OCI-LY1 (cell line): ENCODE measurements at regions not wholly inside any gene's neighbourhood (a gene's known extent, or its start where the extent isn't known, plus 50 kb on each side); places are given as distances from the start of the nearest gene placed in this dataset.

Source experiments
- EZH2 ChIP-seq: fragments of 200-600 bp; sonication (generic), shearing (Covaris generic); IDR thresholded peaks from 2 replicates; pipeline ENCODE4 v1.8.0; 2017; ENCODE audit warnings: borderline replicate concordance, mixed run types, mild to moderate bottlenecking, antibody characterized with exemption, low read length, moderate library complexity, mixed read lengths
- TF ChIP-seq, protein P1 (sequence below): fragments of 200-600 bp; sonication (generic), shearing (Covaris generic); IDR thresholded peaks from 2 replicates; pipeline ENCODE4 v1.5.1; 2017; ENCODE audit warnings: mild to moderate bottlenecking, antibody characterized with exemption, low read length, moderate library complexity, mixed read lengths

DNA sequence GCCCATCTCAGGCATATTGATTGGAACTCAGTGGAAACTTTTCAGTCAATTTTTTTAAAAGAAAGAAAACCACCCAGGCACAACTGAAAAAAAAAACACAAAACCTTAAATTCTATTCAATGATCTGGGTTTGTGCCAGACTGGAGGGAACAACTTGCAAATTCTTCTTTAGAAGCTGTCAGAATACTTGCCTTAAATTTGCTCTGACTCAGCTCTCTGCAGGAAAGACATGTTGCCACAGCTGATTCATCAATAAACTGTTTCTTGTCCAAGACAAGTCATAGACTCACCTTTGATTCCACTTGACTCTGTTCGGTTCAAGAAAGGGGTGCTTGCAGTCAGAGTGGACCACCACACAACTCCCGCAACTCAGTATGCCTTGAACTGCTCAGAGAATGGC lies 117.8 kb upstream of the F13A1 start:
- TF ChIP-seq, protein P1, sequence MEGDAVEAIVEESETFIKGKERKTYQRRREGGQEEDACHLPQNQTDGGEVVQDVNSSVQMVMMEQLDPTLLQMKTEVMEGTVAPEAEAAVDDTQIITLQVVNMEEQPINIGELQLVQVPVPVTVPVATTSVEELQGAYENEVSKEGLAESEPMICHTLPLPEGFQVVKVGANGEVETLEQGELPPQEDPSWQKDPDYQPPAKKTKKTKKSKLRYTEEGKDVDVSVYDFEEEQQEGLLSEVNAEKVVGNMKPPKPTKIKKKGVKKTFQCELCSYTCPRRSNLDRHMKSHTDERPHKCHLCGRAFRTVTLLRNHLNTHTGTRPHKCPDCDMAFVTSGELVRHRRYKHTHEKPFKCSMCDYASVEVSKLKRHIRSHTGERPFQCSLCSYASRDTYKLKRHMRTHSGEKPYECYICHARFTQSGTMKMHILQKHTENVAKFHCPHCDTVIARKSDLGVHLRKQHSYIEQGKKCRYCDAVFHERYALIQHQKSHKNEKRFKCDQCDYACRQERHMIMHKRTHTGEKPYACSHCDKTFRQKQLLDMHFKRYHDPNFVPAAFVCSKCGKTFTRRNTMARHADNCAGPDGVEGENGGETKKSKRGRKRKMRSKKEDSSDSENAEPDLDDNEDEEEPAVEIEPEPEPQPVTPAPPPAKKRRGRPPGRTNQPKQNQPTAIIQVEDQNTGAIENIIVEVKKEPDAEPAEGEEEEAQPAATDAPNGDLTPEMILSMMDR = no peak
- no peak for TF ChIP-seq EZH2
